Fibroblast of skin of left quadriceps (primary cell): ENCODE measurements at regions not wholly inside any gene's neighbourhood (a gene's known extent, or its start where the extent isn't known, plus 50 kb on each side); places are given as distances from the start of the nearest gene placed in this dataset.
"Not testable (repeated sequence)": the region's sequence is repeated elsewhere in the genome, so short reads cannot be mapped to it uniquely, and the experiment has no call there.

Experiments used
- DNase-seq, 2 experiments: peaks; one replicate each; pipeline ENCODE4 v3.0.0-alpha.2; 2013; ENCODE audit warnings: low read depth in 2 of 2

GRCh38 chr10:33008499-33009243, 50.6 kb upstream of the ITGB1 start:
- DNase-seq = peak; percentile 80 to 85

- not testable (repeated sequence) for DNase-seq
Measured at GRCh38 chr10:33007731-33008381, 49.8 kb upstream of the ITGB1 start.
